ENCODE measurements at regions not wholly inside any gene's neighbourhood (a gene's known extent, or its start where the extent isn't known, plus 50 kb on each side); places are given as distances from the start of the nearest gene placed in this dataset.

- no peak for DNase-seq (ENCODE audit: low spot score)
Observed at GRCh38 chr6:148653138-148653776, 93.6 kb upstream of the UST start.

GRCh38 chr6:148657048-148657447 lies 89.8 kb upstream of the UST start:
- DNase-seq (ENCODE audit: low spot score), result no peak

DNA sequence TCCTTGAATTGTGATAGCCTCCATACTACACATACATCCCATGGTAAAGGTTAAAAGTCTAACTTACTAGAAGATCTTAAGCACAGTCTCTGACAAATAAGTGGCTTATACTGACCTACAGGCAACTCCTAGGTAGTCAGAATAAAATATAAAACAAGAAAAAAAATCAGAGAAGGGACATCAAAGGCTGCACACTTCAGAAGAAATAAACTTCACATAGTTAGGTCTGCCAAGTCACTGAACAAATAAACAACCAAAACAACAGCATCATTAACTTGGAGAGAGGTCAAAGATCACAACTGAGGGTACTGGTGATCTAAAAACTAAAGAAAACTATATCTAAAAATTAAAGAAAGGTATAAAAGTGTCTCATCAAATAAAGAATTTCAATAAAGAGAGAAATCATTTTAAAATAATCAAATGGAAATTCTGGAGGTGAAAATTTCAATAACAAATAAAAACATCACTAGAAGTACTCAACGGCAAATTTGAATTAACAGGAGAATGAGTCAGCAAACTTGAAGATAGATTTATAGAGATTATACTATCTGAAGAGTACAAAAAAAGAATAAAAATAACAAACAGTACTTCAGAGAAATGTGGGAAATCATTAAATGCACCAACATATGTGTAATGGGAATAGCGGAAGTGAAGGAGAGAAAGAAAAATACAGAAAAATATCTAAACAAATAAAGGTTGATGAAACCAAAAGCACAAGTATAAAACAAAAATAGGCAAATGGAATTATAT lies 88.0 kb upstream of the UST start:
- no peak for DNase-seq (ENCODE audit: low spot score)

DNA sequence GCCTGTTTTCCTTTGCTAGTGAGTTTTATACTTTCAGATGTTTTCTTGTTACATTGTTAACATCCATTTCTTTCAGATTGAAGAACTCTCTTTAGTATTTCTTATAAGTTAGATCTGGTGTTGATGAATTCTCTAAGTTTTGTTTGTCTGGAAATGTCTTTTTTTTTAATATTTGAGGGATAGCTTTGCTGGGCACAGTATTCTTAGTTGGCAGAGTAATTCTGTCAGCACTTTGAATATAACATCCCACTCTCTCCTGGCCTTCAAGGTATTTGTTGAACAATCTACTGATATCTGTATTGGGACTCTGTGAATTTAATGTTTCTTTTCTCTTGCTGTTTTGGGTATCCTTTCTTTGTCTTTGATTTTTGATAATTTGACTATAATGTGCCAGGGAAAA lies 79.4 kb upstream of the UST start:
- DNase-seq (ENCODE audit: low spot score), result no peak

GRCh38 chr6:148671085-148671484 lies 75.7 kb upstream of the UST start:
- no peak for DNase-seq (ENCODE audit: low spot score)

GRCh38 chr6:148671952-148672351 lies 74.9 kb upstream of the UST start:
- no peak for DNase-seq (ENCODE audit: low spot score)

DNA sequence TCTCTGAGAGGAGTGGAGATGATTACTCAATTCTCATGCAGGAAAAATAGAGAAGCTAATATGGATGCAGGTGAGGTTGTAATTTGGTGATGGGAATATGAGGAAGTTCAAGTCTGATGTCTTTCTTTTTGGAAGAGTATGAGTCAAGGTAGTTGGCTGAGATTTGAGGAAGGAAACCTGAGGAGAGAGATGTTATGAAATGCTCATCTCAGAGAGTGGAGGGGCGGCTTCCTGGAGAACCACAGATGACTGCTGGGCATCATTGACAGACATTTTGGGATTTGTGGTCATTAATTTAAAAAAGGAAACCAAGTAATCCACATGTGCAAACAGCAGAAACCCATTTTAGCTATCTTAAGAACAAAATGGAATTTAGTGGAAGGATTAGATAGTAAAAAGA lies 72.5 kb upstream of the UST start:
- no peak for DNase-seq (ENCODE audit: low spot score)

DNA sequence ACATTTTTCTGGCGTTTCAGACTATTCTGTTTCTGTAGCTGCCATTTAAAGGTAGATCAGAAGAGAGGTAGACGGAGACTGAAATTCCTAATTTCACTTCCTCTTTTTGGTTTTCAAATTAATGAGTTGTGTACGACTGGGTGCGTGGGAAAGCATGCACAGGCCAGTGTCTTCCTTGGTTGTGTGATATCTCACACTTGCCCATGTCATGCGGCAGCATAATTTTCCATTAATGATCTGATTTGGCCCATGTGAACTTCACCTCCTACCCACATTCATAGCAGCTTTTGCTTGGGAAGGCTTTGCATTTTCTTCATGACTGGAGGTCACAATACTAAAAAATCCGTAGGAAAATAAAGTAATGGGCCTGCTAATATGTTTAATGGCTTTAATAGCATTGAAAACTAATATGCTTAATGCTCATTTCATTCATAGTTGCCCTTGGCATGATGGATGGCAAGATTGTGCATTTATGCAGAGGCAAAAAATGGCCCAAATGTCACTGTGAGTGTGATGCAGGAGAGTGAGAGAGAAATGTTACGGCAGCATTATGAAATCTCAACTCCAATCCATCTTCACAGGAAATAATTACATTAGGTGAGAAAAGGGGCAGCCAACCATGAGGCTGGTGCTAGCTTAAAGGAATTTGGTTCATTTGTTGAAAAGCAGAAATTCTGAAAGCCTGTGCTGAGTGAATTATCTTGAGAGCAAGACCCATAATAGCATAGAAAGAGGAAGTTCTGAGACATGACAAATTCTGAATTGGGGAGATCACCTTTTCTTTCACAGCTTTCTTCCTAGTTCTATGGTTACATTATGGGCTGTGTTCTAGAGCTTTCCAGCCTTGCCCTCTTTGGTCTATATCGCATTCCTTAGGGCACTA lies 69.0 kb upstream of the UST start:
- DNase-seq (ENCODE audit: low spot score), result peak; percentile 54

- no peak for DNase-seq (ENCODE audit: low spot score)
Observed at GRCh38 chr6:148678682-148679081, 68.1 kb upstream of the UST start.

- DNase-seq (ENCODE audit: low spot score), result no peak
Observed at GRCh38 chr6:148681666-148682065, 65.2 kb upstream of the UST start.

DNA sequence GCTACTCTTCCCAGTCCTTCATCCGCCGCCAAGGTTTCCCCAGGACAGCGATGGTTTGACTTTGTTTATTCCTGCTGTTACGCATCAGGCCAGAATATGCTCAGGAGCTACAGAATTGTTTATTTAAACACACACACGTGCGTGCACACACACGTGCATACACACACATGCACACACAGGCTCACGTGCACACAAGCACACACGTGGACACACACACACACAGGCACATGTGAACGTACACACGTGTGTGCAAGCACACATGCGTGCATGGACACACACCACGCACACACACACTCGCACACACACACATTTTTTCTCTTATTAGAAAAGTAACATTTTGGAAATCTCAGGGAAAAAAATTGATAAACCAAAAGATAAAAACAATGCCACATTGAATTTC lies 64.6 kb upstream of the UST start:
- no peak for DNase-seq (ENCODE audit: low spot score)

- DNase-seq (ENCODE audit: low spot score), result peak; percentile 11
Observed at GRCh38 chr6:148682990-148683389, 63.8 kb upstream of the UST start.

GRCh38 chr6:148689168-148689567 lies 57.7 kb upstream of the UST start:
- DNase-seq (ENCODE audit: low spot score), result no peak

DNA sequence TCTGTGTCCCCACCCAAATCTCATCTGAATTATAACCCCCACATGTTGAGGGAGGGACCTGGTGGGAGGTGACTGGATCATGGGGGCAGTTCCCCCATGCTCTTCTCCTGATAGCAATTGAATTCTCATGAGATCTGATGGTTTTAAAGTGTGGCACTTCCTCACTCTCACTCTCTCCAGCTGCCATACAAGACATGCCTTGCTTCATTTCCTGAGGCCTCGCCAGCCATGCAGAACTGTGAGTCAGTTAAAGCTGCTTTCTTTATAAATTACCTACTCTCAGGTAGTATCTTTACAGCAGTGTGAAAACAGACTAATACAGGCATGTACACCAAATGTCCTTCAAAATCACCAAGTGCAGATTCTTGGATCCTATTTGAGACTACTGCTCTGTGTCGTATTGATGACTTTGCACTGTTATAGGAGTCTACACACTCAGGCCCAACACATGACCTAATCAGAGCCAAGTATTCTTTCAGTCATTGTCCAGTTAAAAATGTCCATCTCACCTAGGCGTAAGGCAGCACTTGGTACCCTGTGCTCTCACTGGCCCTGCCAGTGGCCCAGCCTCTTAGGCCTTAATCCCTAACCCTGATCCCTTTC lies 52.8 kb upstream of the UST start:
- peak; percentile 11 for DNase-seq (ENCODE audit: low spot score)
